ENCODE measurements at regions not wholly inside any gene's neighbourhood (a gene's known extent, or its start where the extent isn't known, plus 50 kb on each side); places are given as distances from the start of the nearest gene placed in this dataset.

- in situ Hi-C loops (cut with MboI; ENCODE audit: low pct_ligation_motif_present in 1 of 4, low pct_unique_long_range_greater_than_20kb in 1 of 4, low sequenced_read_pairs in 3 of 4) (no loop called here), intact Hi-C loops (cut with DNase I; ENCODE audit: low total_unique reads) (no loop called here)
- DNase-seq: no peak
- H3K27me3 ChIP-seq: no peaks in the 10 kb centered on the region
- peak overlapping the region in 3 of 4 donors; percentile 13 to 34 (median 20) for H3K27ac ChIP-seq
- 50 to 60% methylated on average over 2 to 3 of the region's 3 CpGs for WGBS, 2 donors (ENCODE audit: low coverage in 1 of 2)
- no peaks in the 10 kb centered on the region for H3K4me1 ChIP-seq
- H3K9me3 ChIP-seq: no peaks in the 10 kb centered on the region
- H3K36me3 ChIP-seq: no peaks in the 10 kb centered on the region
- no peak for TF ChIP-seq POLR2A (IDR thresholded peaks at IDR 0.05)
- TF ChIP-seq CTCF (IDR thresholded peaks at IDR 0.05): no peak
- H3K4me3 ChIP-seq: no peak overlapping the region
Measured at GRCh38 chr9:91141407-91141965, 220.2 kb downstream of the AUH start.

GRCh38 chr9:91143162-91143561 lies 218.6 kb downstream of the AUH start:
- in situ Hi-C loops (cut with MboI; ENCODE audit: low pct_ligation_motif_present in 1 of 4, low pct_unique_long_range_greater_than_20kb in 1 of 4, low sequenced_read_pairs in 3 of 4) (no loop called here), intact Hi-C loops (cut with DNase I; ENCODE audit: low total_unique reads) (no loop called here)
- no peak overlapping the region for H3K4me3 ChIP-seq
- 92% methylated on average over 5 of the region's 5 CpGs; no CpG with 5 or more reads in 1 of the 2 donors for WGBS, 2 donors (ENCODE audit: low coverage in 1 of 2)
- H3K27ac ChIP-seq: no peak overlapping the region
- H3K36me3 ChIP-seq: no peaks in the 10 kb centered on the region
- H3K27me3 ChIP-seq: no peaks in the 10 kb centered on the region
- H3K4me1 ChIP-seq: peaks cover 0 to 3% (median 0%) of the 10 kb centered on the region in 4 donors
- no peak for DNase-seq
- H3K9me3 ChIP-seq: no peaks in the 10 kb centered on the region
- no peak for TF ChIP-seq CTCF (IDR thresholded peaks at IDR 0.05)
- TF ChIP-seq POLR2A (IDR thresholded peaks at IDR 0.05): no peak
- TF ChIP-seq EP300 (IDR thresholded peaks at IDR 0.05; ENCODE audit: low read depth): no peak
- no peak for TF ChIP-seq POLR2AphosphoS5 (IDR thresholded peaks at IDR 0.05)

- no peak overlapping the region for H3K4me3 ChIP-seq
- H3K27me3 ChIP-seq: no peaks in the 10 kb centered on the region
- WGBS, 2 donors (ENCODE audit: low coverage in 1 of 2): 83 to 87% methylated on average over 1 to 3 of the region's 3 CpGs
- H3K27ac ChIP-seq: no peak overlapping the region
- H3K9me3 ChIP-seq: no peaks in the 10 kb centered on the region
- H3K36me3 ChIP-seq: no peaks in the 10 kb centered on the region
- in situ Hi-C loops (cut with MboI; ENCODE audit: low pct_ligation_motif_present in 1 of 4, low pct_unique_long_range_greater_than_20kb in 1 of 4, low sequenced_read_pairs in 3 of 4) (no loop called here), intact Hi-C loops (cut with DNase I; ENCODE audit: low total_unique reads) (no loop called here)
- TF ChIP-seq POLR2A (IDR thresholded peaks at IDR 0.05) (no peak), EP300 (IDR thresholded peaks at IDR 0.05; ENCODE audit: low read depth) (no peak), POLR2AphosphoS5 (IDR thresholded peaks at IDR 0.05) (no peak), CTCF (IDR thresholded peaks at IDR 0.05) (no peak)
- peaks cover 0 to 3% (median 0%) of the 10 kb centered on the region in 4 donors for H3K4me1 ChIP-seq
- no peak for DNase-seq
Measured at GRCh38 chr9:91143642-91144041, 218.1 kb downstream of the AUH start.

GRCh38 chr9:91144769-91145168 lies 216.9 kb downstream of the AUH start:
- no peak overlapping the region for H3K27ac ChIP-seq
- in situ Hi-C loops (cut with MboI; ENCODE audit: low pct_ligation_motif_present in 1 of 4, low pct_unique_long_range_greater_than_20kb in 1 of 4, low sequenced_read_pairs in 3 of 4) (no loop called here), intact Hi-C loops (cut with DNase I; ENCODE audit: low total_unique reads) (no loop called here)
- H3K27me3 ChIP-seq: no peaks in the 10 kb centered on the region
- no peak for DNase-seq
- H3K9me3 ChIP-seq: no peaks in the 10 kb centered on the region
- no peaks in the 10 kb centered on the region for H3K36me3 ChIP-seq
- WGBS, 2 donors (ENCODE audit: low coverage in 1 of 2): 94 to 100% methylated on average over 3 of the region's 3 CpGs
- H3K4me3 ChIP-seq: no peak overlapping the region
- peaks cover 0 to 3% (median 0%) of the 10 kb centered on the region in 4 donors for H3K4me1 ChIP-seq
- TF ChIP-seq CTCF (IDR thresholded peaks at IDR 0.05) (no peak), POLR2A (IDR thresholded peaks at IDR 0.05) (no peak), EP300 (IDR thresholded peaks at IDR 0.05; ENCODE audit: low read depth) (no peak), POLR2AphosphoS5 (IDR thresholded peaks at IDR 0.05) (no peak)

Measured in transverse colon (tissue), 4 donors.